Psoas muscle (tissue), 7 donors: ENCODE measurements at regions not wholly inside any gene's neighbourhood (a gene's known extent, or its start where the extent isn't known, plus 50 kb on each side); places are given as distances from the start of the nearest gene placed in this dataset.
"Not testable (repeated sequence)": the region's sequence is repeated elsewhere in the genome, so short reads cannot be mapped to it uniquely, and the experiment has no call there.

ENCODE experiments used
- ATAC-seq, 4 donors: fragments of 200-7000 bp; cut with Tn5 transposase; one replicate each; pipeline ENCODE4 v1.9.1; 2020; ENCODE audit warnings: moderate library complexity in 3 of 4, mild to moderate bottlenecking in 2 of 4
- DNase-seq, 2 donors: peaks; one replicate each; pipeline ENCODE4 v3.0.0-alpha.2; 2020
- H3K27ac ChIP-seq: fragments of 200-600 bp; one replicate; pipeline ENCODE4 v1.8.0; 2022
- H3K27me3 ChIP-seq, 3 donors: fragments of 200-600 bp in 1 of 3; one replicate each; pipeline versions ENCODE4 v1.6.1 to v1.8.0; 2013 to 2022; ENCODE audit warnings: low read length in 2 of 3, mild to moderate bottlenecking in 2 of 3, moderate library complexity in 1 of 3; ENCODE audit not compliant: insufficient read depth in 3 of 3
- H3K36me3 ChIP-seq, 2 donors: fragments of 200-600 bp in 1 of 2; one replicate each; pipeline versions ENCODE4 v1.6.1 to v1.8.0; 2013 to 2022; ENCODE audit warnings: low read depth in 1 of 2, mild to moderate bottlenecking in 1 of 2, moderate library complexity in 1 of 2; ENCODE audit not compliant: insufficient read depth in 1 of 2
- H3K4me1 ChIP-seq: fragments of 200-600 bp; one replicate; pipeline ENCODE4 v1.8.0; 2022
- H3K4me3 ChIP-seq: fragments of 200-600 bp; one replicate; pipeline ENCODE4 v1.8.0; 2022; ENCODE audit warnings: mild to moderate bottlenecking
- H3K9me3 ChIP-seq: fragments of 200-600 bp; one replicate; pipeline ENCODE4 v1.8.0; 2022
- CTCF ChIP-seq: fragments of 200-600 bp; IDR thresholded peaks from one replicate; pipeline ENCODE4 v1.8.0; 2022; ENCODE audit warnings: antibody characterized with exemption
- WGBS, 3 donors: extraction: QIAGEN DNeasy Blood & Tissue Kit; methylation state at CpG; one replicate each; pipeline versions ENCODE4 v1.1.6 to v1.1.7; 2013; 5-methylcytosine and 5-hydroxymethylcytosine counted together
- intact Hi-C, 2 donors: fragments of 100-400 bp; cut with DNase I; formaldehyde crosslinking; loops; one replicate each; pipeline versions ENCODE4 v1.11.0 to v1.14.2; 2022
- donor health status: healthy with polysubstance abuse.
- donor health status: DM: no; HTN: no; CAD: no; lungs with moderate emphysema.
- donor health status: Bipolar disorder and iron deficiency.
- donor health status: healthy.
- donor health status: DM: yes; HTN: yes; CAD: no.
- donor health status: DM: no; HTN: no; CAD: no.
- donor health status: DM: yes; HTN: yes; CAD: no.

GRCh38 chr2:192551760-192552159, 357.0 kb upstream of the TMEFF2 start:
- Histone ChIP-seq H3K27me3 (no peaks in the 10 kb centered on the region), H3K36me3 (no peaks in the 10 kb centered on the region), H3K27ac (no peak overlapping the region), H3K9me3 (no peaks in the 10 kb centered on the region), H3K4me1 (no peaks in the 10 kb centered on the region), H3K4me3 (no peak overlapping the region)
- no peak for TF ChIP-seq CTCF
- DNase-seq (no peak), ATAC-seq (no peak)
- intact Hi-C loops: no loop called here
- WGBS, 3 donors: 89 to 92% (median 91%) methylated on average over 3 of the region's 3 CpGs

GRCh38 chr2:192546565-192546964, 351.8 kb upstream of the TMEFF2 start:
- no peak for ATAC-seq
- Histone ChIP-seq H3K9me3 (no peaks in the 10 kb centered on the region), H3K36me3 (no peaks in the 10 kb centered on the region), H3K27ac (no peak overlapping the region), H3K27me3 (no peaks in the 10 kb centered on the region), H3K4me1 (no peaks in the 10 kb centered on the region), H3K4me3 (no peak overlapping the region)
- no peak for TF ChIP-seq CTCF
- no peak for DNase-seq
- intact Hi-C loops: no loop called here
- 56 to 63% (median 57%) methylated on average over 3 of the region's 3 CpGs for WGBS, 3 donors

GRCh38 chr2:192544371-192544955, 349.7 kb upstream of the TMEFF2 start:
- intact Hi-C loops: no loop called here
- no peak overlapping the region for H3K27ac ChIP-seq
- H3K4me1 ChIP-seq: no peaks in the 10 kb centered on the region
- ATAC-seq (no peak), DNase-seq (no peak)
- 79 to 85% (median 80%) methylated on average over 4 of the region's 4 CpGs for WGBS, 3 donors
- H3K4me3 ChIP-seq: no peak overlapping the region
- H3K27me3 ChIP-seq: no peaks in the 10 kb centered on the region
- H3K36me3 ChIP-seq: no peaks in the 10 kb centered on the region
- no peak for TF ChIP-seq CTCF
- H3K9me3 ChIP-seq: no peaks in the 10 kb centered on the region

GRCh38 chr2:192542148-192543066, 347.7 kb upstream of the TMEFF2 start:
- H3K9me3 ChIP-seq, H3K27ac ChIP-seq, H3K4me3 ChIP-seq, ATAC-seq, H3K4me1 ChIP-seq, H3K27me3 ChIP-seq, intact Hi-C loops, DNase-seq, H3K36me3 ChIP-seq: not testable (repeated sequence)
- WGBS, 3 donors: 45 to 51% (median 47%) methylated on average over 14 of the region's 14 CpGs

GRCh38 chr2:192539306-192539705, 344.6 kb upstream of the TMEFF2 start:
- WGBS, 3 donors: 73 to 79% (median 77%) methylated on average over 5 of the region's 5 CpGs
- no peaks in the 10 kb centered on the region for H3K9me3 ChIP-seq
- no peak for TF ChIP-seq CTCF
- H3K27me3 ChIP-seq: no peaks in the 10 kb centered on the region
- DNase-seq (no peak), ATAC-seq (no peak)
- H3K4me1 ChIP-seq: no peaks in the 10 kb centered on the region
- no peaks in the 10 kb centered on the region for H3K36me3 ChIP-seq
- no peak overlapping the region for H3K27ac ChIP-seq
- H3K4me3 ChIP-seq: no peak overlapping the region
- intact Hi-C loops: no loop called here
